Thyroid gland (tissue), 4 donors: ENCODE measurements at regions not wholly inside any gene's neighbourhood (a gene's known extent, or its start where the extent isn't known, plus 50 kb on each side); places are given as distances from the start of the nearest gene placed in this dataset.

Experiments
- DNase-seq, 2 donors: peaks; one replicate each; pipeline ENCODE4 v3.0.0-alpha.2; 2019
- H3K27ac ChIP-seq, 3 donors: fragments of 200-600 bp; sonication (generic); 1 replicate in 2 of 3; 2 replicates in 1 of 3; pipeline ENCODE4 v1.5.1; 2016 to 2019; ENCODE audit warnings: mild to moderate bottlenecking in 1 of 3, moderate library complexity in 1 of 3
- H3K27me3 ChIP-seq: fragments of 200-600 bp; sonication (generic); one replicate; pipeline ENCODE4 v1.5.1; 2019
- H3K36me3 ChIP-seq, 2 donors: fragments of 200-600 bp; sonication (generic); one replicate each; pipeline ENCODE4 v1.5.1; 2016 to 2019
- H3K4me1 ChIP-seq, 2 donors: fragments of 200-600 bp; sonication (generic); one replicate each; pipeline ENCODE4 v1.5.1; 2017 to 2019
- H3K4me3 ChIP-seq, 3 donors: fragments of 200-600 bp; sonication (generic); replicated peaks in 1 of 3; 1 replicate in 2 of 3; 2 replicates in 1 of 3; pipeline ENCODE4 v1.5.1; 2016; ENCODE audit warnings: mild to moderate bottlenecking in 1 of 3
- H3K9me3 ChIP-seq: fragments of 200-600 bp; sonication (generic); one replicate; pipeline ENCODE4 v1.5.1; 2017
- CTCF ChIP-seq, 6 experiments: fragments of 200-600 bp in 3 of 6; fragments of 450-650 bp in 3 of 6; sonication (generic) in 3 of 6; IDR thresholded peaks; one replicate each; pipeline ENCODE4 v1.5.1; 2016 to 2019; ENCODE audit warnings: antibody characterized with exemption in 6 of 6, mild to moderate bottlenecking in 2 of 6, inconsistent platforms in 1 of 6, moderate library complexity in 1 of 6
- POLR2A ChIP-seq, 2 donors: fragments of 450-650 bp; IDR thresholded peaks; one replicate each; pipeline ENCODE4 v1.6.1; 2017; ENCODE audit warnings: antibody characterized with exemption in 2 of 2, mild to moderate bottlenecking in 2 of 2, moderate library complexity in 1 of 2
- WGBS, 2 donors: methylation state at CpG; one replicate each; pipeline ENCODE4 v1.1.5; 2017; 5-methylcytosine and 5-hydroxymethylcytosine counted together
- intact Hi-C: fragments of 100-400 bp; cut with DNase I; formaldehyde crosslinking; loops from one replicate; pipeline ENCODE4 v1.15.1; 2023

- Histone ChIP-seq H3K9me3 (no peaks in the 10 kb centered on the region), H3K36me3 (no peaks in the 10 kb centered on the region), H3K4me1 (no peaks in the 10 kb centered on the region), H3K27me3 (no peaks in the 10 kb centered on the region), H3K27ac (no peak overlapping the region), H3K4me3 (no peak overlapping the region)
- TF ChIP-seq POLR2A (IDR thresholded peaks at IDR 0.05) (no peak), CTCF (IDR thresholded peaks at IDR 0.05) (no peak)
- no peak for DNase-seq
- intact Hi-C loops = no loop called here
- 38 to 72% methylated on average over 2 to 3 of the region's 3 CpGs for WGBS, 2 donors
Measured at GRCh38 chrX:137313627-137314026, 252.3 kb upstream of the ZIC3 start.

GRCh38 chrX:137305404-137305803, 260.5 kb upstream of the ZIC3 start:
- no peak for TF ChIP-seq POLR2A (IDR thresholded peaks at IDR 0.05)
- no peak for TF ChIP-seq CTCF (IDR thresholded peaks at IDR 0.05)
- intact Hi-C loops = no loop called here
- Histone ChIP-seq H3K27ac (no peak overlapping the region), H3K9me3 (no peaks in the 10 kb centered on the region), H3K4me1 (no peaks in the 10 kb centered on the region), H3K27me3 (no peaks in the 10 kb centered on the region), H3K4me3 (no peak overlapping the region), H3K36me3 (no peaks in the 10 kb centered on the region)
- DNase-seq = no peak

- Histone ChIP-seq H3K36me3 (no peaks in the 10 kb centered on the region), H3K27ac (no peak overlapping the region), H3K9me3 (no peaks in the 10 kb centered on the region), H3K4me1 (no peaks in the 10 kb centered on the region), H3K27me3 (no peaks in the 10 kb centered on the region), H3K4me3 (no peak overlapping the region)
- intact Hi-C loops = no loop called here
- WGBS, 2 donors = 85 to 88% methylated on average over 4 of the region's 4 CpGs
- no peak for TF ChIP-seq CTCF (IDR thresholded peaks at IDR 0.05)
- no peak for DNase-seq
Measured at GRCh38 chrX:137297167-137297566, 263.4 kb upstream of the GPR101 start.

- H3K9me3 ChIP-seq = no peaks in the 10 kb centered on the region
- no peak for TF ChIP-seq POLR2A (IDR thresholded peaks at IDR 0.05)
- TF ChIP-seq CTCF (IDR thresholded peaks at IDR 0.05) = no peak
- no peaks in the 10 kb centered on the region for H3K4me1 ChIP-seq
- intact Hi-C loops = no loop called here
- DNase-seq = no peak
- no peaks in the 10 kb centered on the region for H3K27me3 ChIP-seq
- WGBS, 2 donors = 38 to 52% methylated on average over 3 of the region's 3 CpGs
- H3K36me3 ChIP-seq = no peaks in the 10 kb centered on the region
- H3K4me3 ChIP-seq = no peak overlapping the region
- no peak overlapping the region for H3K27ac ChIP-seq
Measured at GRCh38 chrX:137290011-137290410, 256.2 kb upstream of the GPR101 start.

- Histone ChIP-seq H3K27ac (no peak overlapping the region), H3K9me3 (no peaks in the 10 kb centered on the region), H3K27me3 (no peaks in the 10 kb centered on the region), H3K4me3 (no peak overlapping the region), H3K36me3 (no peaks in the 10 kb centered on the region), H3K4me1 (no peaks in the 10 kb centered on the region)
- 82 to 84% methylated on average over 3 of the region's 3 CpGs for WGBS, 2 donors
- DNase-seq = no peak
- intact Hi-C loops = no loop called here
- TF ChIP-seq POLR2A (IDR thresholded peaks at IDR 0.05) = no peak
- TF ChIP-seq CTCF (IDR thresholded peaks at IDR 0.05) = no peak
Measured at GRCh38 chrX:137287191-137287590, 253.4 kb upstream of the GPR101 start.
